Cardiac fibroblast (primary cell): ENCODE measurements at regions not wholly inside any gene's neighbourhood (a gene's known extent, or its start where the extent isn't known, plus 50 kb on each side); places are given as distances from the start of the nearest gene placed in this dataset.
A peak's percentile ranks its signal among the peaks of the same experiment; 100 is the strongest.

Source experiments
- DNase-seq, 2 donors: peaks; one replicate each; pipeline versions ENCODE4 v3.0.0 to v3.0.0-alpha.2; 2010; ENCODE audit warnings: low read depth in 2 of 2
- H3K4me3 ChIP-seq, 2 donors: replicated peaks in 1 of 2; 1 replicate in 1 of 2; 2 replicates in 1 of 2; pipeline ENCODE4 v1.5.1; 2011; ENCODE audit warnings: low read depth in 2 of 2, low read length in 2 of 2, mild to moderate bottlenecking in 2 of 2, moderate library complexity in 1 of 2
- TF ChIP-seq, protein P1 (sequence below): IDR thresholded peaks from one replicate; pipeline ENCODE4 v1.5.1; 2011; ENCODE audit warnings: low read depth, mild to moderate bottlenecking, low read length, inconsistent platforms

DNA sequence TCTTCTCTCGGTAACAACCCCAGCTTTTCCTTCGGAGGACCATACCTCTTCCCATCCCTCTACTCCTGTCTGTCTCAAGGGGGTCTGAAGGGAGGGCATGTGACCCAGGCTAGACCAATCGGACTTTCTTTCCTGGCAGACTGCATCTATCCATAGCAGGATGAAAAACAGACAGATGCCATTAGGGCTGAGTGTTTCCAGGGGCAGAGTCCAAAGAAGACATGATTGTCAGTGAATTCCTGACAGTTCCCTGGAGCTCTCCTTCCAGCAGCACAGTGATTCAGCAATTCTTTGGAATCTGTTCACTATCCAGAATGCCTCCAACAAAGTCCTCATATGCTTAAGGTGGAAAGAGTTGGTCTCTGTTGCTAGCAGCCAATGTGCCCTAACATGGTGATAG, 189.8 kb downstream of the KCTD12 start:
- TF ChIP-seq, protein P1, sequence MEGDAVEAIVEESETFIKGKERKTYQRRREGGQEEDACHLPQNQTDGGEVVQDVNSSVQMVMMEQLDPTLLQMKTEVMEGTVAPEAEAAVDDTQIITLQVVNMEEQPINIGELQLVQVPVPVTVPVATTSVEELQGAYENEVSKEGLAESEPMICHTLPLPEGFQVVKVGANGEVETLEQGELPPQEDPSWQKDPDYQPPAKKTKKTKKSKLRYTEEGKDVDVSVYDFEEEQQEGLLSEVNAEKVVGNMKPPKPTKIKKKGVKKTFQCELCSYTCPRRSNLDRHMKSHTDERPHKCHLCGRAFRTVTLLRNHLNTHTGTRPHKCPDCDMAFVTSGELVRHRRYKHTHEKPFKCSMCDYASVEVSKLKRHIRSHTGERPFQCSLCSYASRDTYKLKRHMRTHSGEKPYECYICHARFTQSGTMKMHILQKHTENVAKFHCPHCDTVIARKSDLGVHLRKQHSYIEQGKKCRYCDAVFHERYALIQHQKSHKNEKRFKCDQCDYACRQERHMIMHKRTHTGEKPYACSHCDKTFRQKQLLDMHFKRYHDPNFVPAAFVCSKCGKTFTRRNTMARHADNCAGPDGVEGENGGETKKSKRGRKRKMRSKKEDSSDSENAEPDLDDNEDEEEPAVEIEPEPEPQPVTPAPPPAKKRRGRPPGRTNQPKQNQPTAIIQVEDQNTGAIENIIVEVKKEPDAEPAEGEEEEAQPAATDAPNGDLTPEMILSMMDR, result no peak
- DNase-seq, result peak; percentile 33 to 49
- no peak overlapping the region for H3K4me3 ChIP-seq

DNA sequence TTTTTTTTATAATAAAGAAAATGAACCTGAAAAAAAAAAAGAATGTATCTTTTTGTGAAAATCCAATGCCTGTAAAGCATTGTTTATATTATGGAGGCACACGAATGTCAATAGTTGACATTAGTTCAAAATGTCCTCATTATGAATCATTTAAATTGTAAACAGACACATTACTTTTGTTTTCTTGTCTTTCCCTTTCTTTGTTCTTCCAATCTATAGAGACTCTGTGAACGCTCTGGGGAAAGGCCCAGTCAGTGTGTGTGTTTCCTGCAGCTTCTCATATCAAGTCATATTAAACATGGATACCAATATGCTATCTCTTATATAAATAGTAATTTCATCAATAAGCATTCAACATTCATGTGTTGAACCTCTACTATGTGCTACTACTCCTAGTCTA, 193.1 kb downstream of the KCTD12 start:
- TF ChIP-seq, protein P1, result no peak
- no peak for DNase-seq
- no peak overlapping the region for H3K4me3 ChIP-seq

DNA sequence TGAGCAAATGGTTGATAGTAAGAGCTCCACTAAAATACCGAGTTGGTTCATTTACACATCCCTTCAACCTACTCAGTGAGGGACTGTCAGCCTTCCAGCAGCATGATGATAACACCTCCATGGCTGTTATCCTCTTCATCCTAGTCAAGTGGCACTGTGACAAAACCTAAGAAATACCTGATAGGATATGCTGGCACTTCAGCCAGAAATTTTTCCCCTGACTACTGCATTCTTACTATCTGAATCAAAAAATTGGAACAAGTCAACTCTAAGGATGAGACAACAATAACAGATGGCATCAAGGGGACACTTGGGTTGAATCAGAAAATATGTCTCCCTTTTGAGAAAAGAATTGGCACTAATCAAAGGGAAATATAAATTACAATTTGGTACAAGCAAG, 193.9 kb downstream of the KCTD12 start:
- TF ChIP-seq, protein P1, result no peak
- peak in 1 of 2 donors; percentile 15 for DNase-seq
- H3K4me3 ChIP-seq, result no peak overlapping the region

DNA sequence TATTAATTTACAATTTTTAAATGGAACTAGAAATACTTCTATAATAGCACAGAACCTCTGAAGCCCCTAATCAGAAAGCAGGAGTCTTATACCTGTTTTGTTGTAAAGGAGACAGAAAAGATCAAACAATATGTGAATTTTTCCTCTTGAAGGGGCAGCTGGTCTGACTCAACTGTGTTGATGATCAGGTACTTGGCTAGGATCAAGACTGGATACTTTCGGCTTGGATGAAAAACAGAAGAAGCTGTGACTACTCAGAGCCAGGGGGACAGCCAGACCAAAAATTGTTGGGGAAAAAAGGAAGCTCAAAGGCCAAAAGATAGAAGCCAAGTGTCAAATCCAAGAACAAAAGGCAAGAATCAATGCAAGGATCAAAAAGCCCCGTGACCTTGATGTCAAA, 195.6 kb downstream of the KCTD12 start:
- no peak overlapping the region for H3K4me3 ChIP-seq
- DNase-seq, result no peak
- TF ChIP-seq, protein P1, result no peak

DNA sequence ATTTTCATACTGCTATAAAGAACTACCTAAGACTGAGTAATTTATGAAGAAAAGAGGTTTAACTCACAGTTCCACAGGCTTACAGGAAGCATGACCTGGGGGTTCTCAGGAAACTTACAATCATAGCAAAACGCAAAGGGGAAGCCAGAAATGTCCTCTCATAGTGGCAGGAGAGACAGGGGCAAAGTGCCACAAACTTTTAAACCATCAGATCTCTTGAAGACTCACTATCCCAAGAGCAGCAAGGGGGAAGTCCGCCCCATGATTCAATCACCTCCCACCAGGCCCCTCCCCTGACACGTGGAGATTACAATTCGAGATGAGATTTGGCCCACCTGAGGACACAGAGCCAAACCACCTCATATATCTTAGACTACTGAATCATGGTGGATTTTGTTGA, 198.7 kb downstream of the KCTD12 start:
- H3K4me3 ChIP-seq, result no peak overlapping the region
- TF ChIP-seq, protein P1, result no peak
- no peak for DNase-seq

DNA sequence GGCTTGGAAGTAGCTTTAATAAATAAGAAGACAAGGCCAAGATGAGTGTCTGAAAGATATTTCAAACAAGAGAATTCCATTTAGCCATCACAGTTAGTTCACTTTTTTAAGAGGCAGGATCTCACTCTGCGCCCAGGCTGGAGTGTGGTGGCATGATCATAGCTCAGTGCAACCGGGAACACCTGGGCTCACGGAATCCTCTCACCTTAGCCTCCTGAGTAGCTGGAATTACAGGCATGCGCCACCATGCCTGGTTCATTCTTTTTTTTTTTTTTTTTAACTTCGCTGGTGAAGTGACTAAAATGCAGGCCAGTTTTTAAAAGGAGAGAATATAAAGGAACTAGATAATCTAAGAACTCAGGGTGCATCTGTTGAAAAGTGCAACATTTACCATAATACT, 200.3 kb downstream of the KCTD12 start:
- no peak overlapping the region for H3K4me3 ChIP-seq
- TF ChIP-seq, protein P1, result no peak
- no peak for DNase-seq

DNA sequence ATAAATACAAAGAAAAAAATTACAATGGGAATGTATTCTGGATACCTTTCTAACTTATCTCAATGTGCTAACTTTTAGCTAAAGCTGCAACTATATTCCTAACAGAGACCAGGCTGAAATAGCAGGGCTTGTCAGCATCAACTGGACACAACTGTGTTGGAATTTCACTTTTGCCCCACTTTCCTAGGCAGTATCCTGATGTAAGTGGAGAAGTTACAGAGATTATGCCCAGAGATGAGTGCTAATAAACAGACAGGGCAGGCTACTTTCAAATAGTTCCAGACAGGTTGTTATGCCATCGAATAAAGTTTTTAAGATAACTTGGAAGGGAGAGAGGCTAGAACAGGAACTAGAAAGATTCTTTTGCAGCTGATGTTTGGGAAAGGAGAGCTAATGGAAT, 201.9 kb downstream of the KCTD12 start:
- DNase-seq, result peak in 1 of 2 donors; percentile 39
- no peak overlapping the region for H3K4me3 ChIP-seq
- TF ChIP-seq, protein P1, result no peak
